DOHH2 (cell line): ENCODE measurements at regions not wholly inside any gene's neighbourhood (a gene's known extent, or its start where the extent isn't known, plus 50 kb on each side); places are given as distances from the start of the nearest gene placed in this dataset.
"Not testable (repeated sequence)": the region's sequence is repeated elsewhere in the genome, so short reads cannot be mapped to it uniquely, and the experiment has no call there.

Source experiments
- H3F3A ChIP-seq: fragments of 200-600 bp; sonication (generic), shearing (Covaris generic); 2 replicates; pipeline ENCODE4 v1.6.0; 2016; ENCODE audit warnings: antibody characterized with exemption, mild to moderate bottlenecking; ENCODE audit not compliant: control insufficient read depth, insufficient read depth
- H3K27ac ChIP-seq: fragments of 200-600 bp; sonication (generic); 2 replicates; pipeline ENCODE4 v1.5.1; 2014; ENCODE audit warnings: low read depth, mild to moderate bottlenecking, low read length, moderate library complexity
- H3K27me3 ChIP-seq: fragments of 200-600 bp; sonication (generic); 2 replicates; pipeline ENCODE4 v1.6.1; 2014; ENCODE audit warnings: mild to moderate bottlenecking, low read length, mixed read lengths; ENCODE audit not compliant: control insufficient read depth
- H3K36me3 ChIP-seq: fragments of 200-600 bp; sonication (generic); 2 replicates; pipeline ENCODE4 v1.6.1; 2014; ENCODE audit warnings: mild to moderate bottlenecking, low read length, moderate library complexity, mixed read lengths; ENCODE audit not compliant: control insufficient read depth
- H3K4me1 ChIP-seq: fragments of 200-600 bp; sonication (generic); 2 replicates; pipeline ENCODE4 v1.6.1; 2014; ENCODE audit warnings: mild to moderate bottlenecking, low read length, mixed read lengths; ENCODE audit not compliant: control insufficient read depth
- H3K4me2 ChIP-seq: fragments of 200-600 bp; sonication (generic); 2 replicates; pipeline ENCODE4 v1.6.0; 2014; ENCODE audit warnings: mild to moderate bottlenecking, low read length, moderate library complexity
- H3K4me3 ChIP-seq: fragments of 200-600 bp; sonication (generic); 2 replicates; pipeline ENCODE4 v1.5.1; 2014; ENCODE audit warnings: mild to moderate bottlenecking, low read length, mixed read lengths
- H3K79me2 ChIP-seq: fragments of 200-600 bp; sonication (generic); 2 replicates; pipeline ENCODE4 v1.6.1; 2014; ENCODE audit warnings: mild to moderate bottlenecking, low read length, mixed read lengths; ENCODE audit not compliant: control insufficient read depth
- H3K9me2 ChIP-seq: fragments of 200-600 bp; sonication (generic); replicated peaks from 2 replicates; pipeline ENCODE4 v1.6.1; 2014; ENCODE audit warnings: mild to moderate bottlenecking, low read length, mixed read lengths; ENCODE audit not compliant: control insufficient read depth
- H3K9me3 ChIP-seq: fragments of 200-600 bp; sonication (generic); 2 replicates; pipeline ENCODE4 v1.6.1; 2014; ENCODE audit warnings: antibody characterized with exemption, low read length, mixed read lengths; ENCODE audit not compliant: control insufficient read depth, insufficient read depth
- H4K20me1 ChIP-seq: fragments of 200-600 bp; sonication (generic); 2 replicates; pipeline ENCODE4 v1.6.0; 2014; ENCODE audit warnings: low read depth, mild to moderate bottlenecking, antibody characterized with exemption, low read length, moderate library complexity; ENCODE audit not compliant: control insufficient read depth, insufficient read depth
- CTCF ChIP-seq: fragments of 200-600 bp; sonication (generic); IDR thresholded peaks from one replicate; pipeline ENCODE4 v1.5.1; 2014; ENCODE audit warnings: antibody characterized with exemption, mild to moderate bottlenecking, low read depth, low read length; ENCODE audit not compliant: poor library complexity, severe bottlenecking
- EZH2phosphoT487 ChIP-seq: fragments of 200-600 bp; sonication (generic); IDR thresholded peaks from 2 replicates; pipeline ENCODE4 v1.6.1; 2017; ENCODE audit warnings: borderline replicate concordance, mild to moderate bottlenecking, antibody characterized with exemption, low read length, moderate library complexity, mixed read lengths

GRCh38 chr6:120363429-120363828, 970.9 kb downstream of the TBC1D32 start:
- no peaks in the 10 kb centered on the region for H3F3A ChIP-seq
- H3K79me2 ChIP-seq, result no peaks in the 10 kb centered on the region
- H3K4me3 ChIP-seq, result no peak overlapping the region
- no peaks in the 10 kb centered on the region for H3K9me2 ChIP-seq
- H3K36me3 ChIP-seq, result no peaks in the 10 kb centered on the region
- no peaks in the 10 kb centered on the region for H4K20me1 ChIP-seq
- no peaks in the 10 kb centered on the region for H3K27me3 ChIP-seq
- H3K27ac ChIP-seq, result no peak overlapping the region
- H3K9me3 ChIP-seq, result no peaks in the 10 kb centered on the region
- no peaks in the 10 kb centered on the region for H3K4me1 ChIP-seq
- H3K4me2 ChIP-seq, result no peak overlapping the region
- no peak for TF ChIP-seq CTCF
- no peak for TF ChIP-seq EZH2phosphoT487

- H3K4me2 ChIP-seq, H3K4me1 ChIP-seq, H3K9me2 ChIP-seq, H3K36me3 ChIP-seq, H3K27me3 ChIP-seq, H3K4me3 ChIP-seq, H4K20me1 ChIP-seq, H3F3A ChIP-seq, H3K79me2 ChIP-seq, H3K27ac ChIP-seq, H3K9me3 ChIP-seq: not testable (repeated sequence)
These were observed 975.7 kb downstream of the TBC1D32 start for GRCh38 chr6:120358535-120358934.

- Histone ChIP-seq H3K4me3 (no peak overlapping the region), H3K27me3 (no peaks in the 10 kb centered on the region), H3K79me2 (no peaks in the 10 kb centered on the region), H4K20me1 (no peaks in the 10 kb centered on the region), H3K4me1 (no peaks in the 10 kb centered on the region), H3K4me2 (no peak overlapping the region), H3K27ac (no peak overlapping the region), H3K9me3 (no peaks in the 10 kb centered on the region), H3F3A (no peaks in the 10 kb centered on the region), H3K36me3 (no peaks in the 10 kb centered on the region), H3K9me2 (no peaks in the 10 kb centered on the region)
- TF ChIP-seq CTCF (no peak), EZH2phosphoT487 (no peak)
These were observed 976.8 kb downstream of the TBC1D32 start for GRCh38 chr6:120357447-120357846.

- Histone ChIP-seq H3K4me3 (no peak overlapping the region), H3K36me3 (no peaks in the 10 kb centered on the region), H3K27ac (no peak overlapping the region), H3K79me2 (no peaks in the 10 kb centered on the region), H3K4me1 (no peaks in the 10 kb centered on the region), H4K20me1 (no peaks in the 10 kb centered on the region), H3K9me3 (no peaks in the 10 kb centered on the region), H3F3A (no peaks in the 10 kb centered on the region), H3K9me2 (no peaks in the 10 kb centered on the region), H3K27me3 (no peaks in the 10 kb centered on the region), H3K4me2 (no peak overlapping the region)
- TF ChIP-seq EZH2phosphoT487 (no peak), CTCF (no peak)
These were observed 978.5 kb downstream of the TBC1D32 start for GRCh38 chr6:120355822-120356221.
